ENCODE measurements at regions not wholly inside any gene's neighbourhood (a gene's known extent, or its start where the extent isn't known, plus 50 kb on each side); places are given as distances from the start of the nearest gene placed in this dataset.

DNA sequence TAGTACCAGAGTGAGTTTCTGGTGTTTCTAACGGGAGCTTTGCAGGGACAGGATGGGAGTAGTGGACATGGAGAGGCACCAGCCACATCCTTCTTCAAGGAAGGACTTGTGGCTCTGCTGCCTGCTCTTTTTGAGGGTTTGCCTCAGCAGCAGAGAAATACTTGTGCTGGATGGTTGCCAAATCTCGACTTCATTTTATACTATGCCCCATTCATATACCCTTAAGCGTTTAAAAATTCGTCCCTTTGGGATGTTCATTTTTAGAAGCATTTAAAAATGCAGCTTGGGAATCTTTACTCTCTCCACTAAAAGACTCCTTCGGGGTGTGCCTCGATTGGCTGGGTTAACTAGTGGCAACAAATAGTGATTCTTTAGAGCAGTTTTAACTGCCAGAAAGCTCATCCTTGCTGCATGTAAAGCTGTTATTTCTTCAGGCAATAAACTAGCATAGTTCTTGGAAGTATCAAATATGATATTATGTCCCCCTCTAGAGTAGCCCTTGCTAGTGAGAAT is 126.5 kb upstream of the B3GAT2 start (continued):
- TF ChIP-seq ELK1 (IDR thresholded peaks at IDR 0.05; ENCODE audit: low read depth, low read length), result no peak
- no peak for TF ChIP-seq USF2 (IDR thresholded peaks at IDR 0.05)

GRCh38 chr6:71088166-71088565 is 131.3 kb upstream of the B3GAT2 start:
- no peak for ATAC-seq
- ChIA-PET POLR2A (no interaction called here), CTCF (no interaction called here)
- Histone ChIP-seq H3K4me2 (no peak overlapping the region), H3K4me3 (no peak overlapping the region), H3K9me3 (no peaks in the 10 kb centered on the region), H3K27ac (no peak overlapping the region), H3K4me1 (no peaks in the 10 kb centered on the region)
- FAIRE-seq, result no peak
- WGBS (ENCODE audit: missing lambda C conversion rate), result 74% methylated on average over 3 of the region's 3 CpGs
- no peak for TF ChIP-seq ZFP36 (IDR thresholded peaks at IDR 0.05; ENCODE audit: borderline replicate concordance, partially characterized antibody)
- TF ChIP-seq KDM5A (IDR thresholded peaks at IDR 0.05), result no peak
- TF ChIP-seq BCL3 (IDR thresholded peaks at IDR 0.05), result no peak
- no peak for TF ChIP-seq CBX8 (IDR thresholded peaks at IDR 0.05)
- TF ChIP-seq JUN (IDR thresholded peaks at IDR 0.05), result no peak
- TF ChIP-seq USF2 (IDR thresholded peaks at IDR 0.05), result no peak
- no peak for TF ChIP-seq HES2 (IDR thresholded peaks at IDR 0.05)
- TF ChIP-seq, protein P1, sequence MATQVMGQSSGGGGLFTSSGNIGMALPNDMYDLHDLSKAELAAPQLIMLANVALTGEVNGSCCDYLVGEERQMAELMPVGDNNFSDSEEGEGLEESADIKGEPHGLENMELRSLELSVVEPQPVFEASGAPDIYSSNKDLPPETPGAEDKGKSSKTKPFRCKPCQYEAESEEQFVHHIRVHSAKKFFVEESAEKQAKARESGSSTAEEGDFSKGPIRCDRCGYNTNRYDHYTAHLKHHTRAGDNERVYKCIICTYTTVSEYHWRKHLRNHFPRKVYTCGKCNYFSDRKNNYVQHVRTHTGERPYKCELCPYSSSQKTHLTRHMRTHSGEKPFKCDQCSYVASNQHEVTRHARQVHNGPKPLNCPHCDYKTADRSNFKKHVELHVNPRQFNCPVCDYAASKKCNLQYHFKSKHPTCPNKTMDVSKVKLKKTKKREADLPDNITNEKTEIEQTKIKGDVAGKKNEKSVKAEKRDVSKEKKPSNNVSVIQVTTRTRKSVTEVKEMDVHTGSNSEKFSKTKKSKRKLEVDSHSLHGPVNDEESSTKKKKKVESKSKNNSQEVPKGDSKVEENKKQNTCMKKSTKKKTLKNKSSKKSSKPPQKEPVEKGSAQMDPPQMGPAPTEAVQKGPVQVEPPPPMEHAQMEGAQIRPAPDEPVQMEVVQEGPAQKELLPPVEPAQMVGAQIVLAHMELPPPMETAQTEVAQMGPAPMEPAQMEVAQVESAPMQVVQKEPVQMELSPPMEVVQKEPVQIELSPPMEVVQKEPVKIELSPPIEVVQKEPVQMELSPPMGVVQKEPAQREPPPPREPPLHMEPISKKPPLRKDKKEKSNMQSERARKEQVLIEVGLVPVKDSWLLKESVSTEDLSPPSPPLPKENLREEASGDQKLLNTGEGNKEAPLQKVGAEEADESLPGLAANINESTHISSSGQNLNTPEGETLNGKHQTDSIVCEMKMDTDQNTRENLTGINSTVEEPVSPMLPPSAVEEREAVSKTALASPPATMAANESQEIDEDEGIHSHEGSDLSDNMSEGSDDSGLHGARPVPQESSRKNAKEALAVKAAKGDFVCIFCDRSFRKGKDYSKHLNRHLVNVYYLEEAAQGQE (IDR thresholded peaks at IDR 0.05), result no peak
- TF ChIP-seq MAFK (IDR thresholded peaks at IDR 0.05; ENCODE audit: partially characterized antibody), result no peak
- TF ChIP-seq CEBPB (IDR thresholded peaks at IDR 0.05), result no peak
- no peak for TF ChIP-seq ZSCAN20 (CRISPR knock-in tag; IDR thresholded peaks at IDR 0.05)
- no peak for TF ChIP-seq KDM1A (IDR thresholded peaks at IDR 0.05; ENCODE audit: low read depth)
- TF ChIP-seq, protein P2, sequence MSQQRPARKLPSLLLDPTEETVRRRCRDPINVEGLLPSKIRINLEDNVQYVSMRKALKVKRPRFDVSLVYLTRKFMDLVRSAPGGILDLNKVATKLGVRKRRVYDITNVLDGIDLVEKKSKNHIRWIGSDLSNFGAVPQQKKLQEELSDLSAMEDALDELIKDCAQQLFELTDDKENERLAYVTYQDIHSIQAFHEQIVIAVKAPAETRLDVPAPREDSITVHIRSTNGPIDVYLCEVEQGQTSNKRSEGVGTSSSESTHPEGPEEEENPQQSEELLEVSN (IDR thresholded peaks at IDR 0.05; ENCODE audit: borderline replicate concordance, low read depth), result no peak
- TF ChIP-seq MAX (IDR thresholded peaks at IDR 0.05), result no peak
- TF ChIP-seq HDAC2 (IDR thresholded peaks at IDR 0.05), result no peak
- no peak for TF ChIP-seq NFE2L2 (conservative IDR thresholded peaks at IDR 0.05; ENCODE audit: low read length)
- TF ChIP-seq NPAS2 (CRISPR knock-in tag; IDR thresholded peaks at IDR 0.05; ENCODE audit: borderline replicate concordance), result no peak
- no peak for TF ChIP-seq HOXB5 (CRISPR knock-in tag; IDR thresholded peaks at IDR 0.05)
- no peak for TF ChIP-seq TP53 (CRISPR knock-in tag; IDR thresholded peaks at IDR 0.05)
- DNase-seq (ENCODE audit: low read depth in 1 of 2, low spot score in 1 of 2), result no peak
